ENCODE measurements at regions not wholly inside any gene's neighbourhood (a gene's known extent, or its start where the extent isn't known, plus 50 kb on each side); places are given as distances from the start of the nearest gene placed in this dataset.

- 87 to 88% methylated on average over 7 of the region's 7 CpGs for WGBS, 2 donors
- no peak for DNase-seq
- intact Hi-C loops (cut with DNase I; ENCODE audit: low total_unique reads), result no loop called here
- Histone ChIP-seq H3K4me3 (no peak overlapping the region), H3K4me1 (no peaks in the 10 kb centered on the region), H3K9me3 (no peaks in the 10 kb centered on the region), H3K27ac (no peak overlapping the region), H3K36me3 (ENCODE audit: low read depth, missing control alignments) (no peaks in the 10 kb centered on the region), H3K27me3 (no peaks in the 10 kb centered on the region)
- no peak for TF ChIP-seq POLR2A (IDR thresholded peaks at IDR 0.05)
- TF ChIP-seq, protein P1, sequence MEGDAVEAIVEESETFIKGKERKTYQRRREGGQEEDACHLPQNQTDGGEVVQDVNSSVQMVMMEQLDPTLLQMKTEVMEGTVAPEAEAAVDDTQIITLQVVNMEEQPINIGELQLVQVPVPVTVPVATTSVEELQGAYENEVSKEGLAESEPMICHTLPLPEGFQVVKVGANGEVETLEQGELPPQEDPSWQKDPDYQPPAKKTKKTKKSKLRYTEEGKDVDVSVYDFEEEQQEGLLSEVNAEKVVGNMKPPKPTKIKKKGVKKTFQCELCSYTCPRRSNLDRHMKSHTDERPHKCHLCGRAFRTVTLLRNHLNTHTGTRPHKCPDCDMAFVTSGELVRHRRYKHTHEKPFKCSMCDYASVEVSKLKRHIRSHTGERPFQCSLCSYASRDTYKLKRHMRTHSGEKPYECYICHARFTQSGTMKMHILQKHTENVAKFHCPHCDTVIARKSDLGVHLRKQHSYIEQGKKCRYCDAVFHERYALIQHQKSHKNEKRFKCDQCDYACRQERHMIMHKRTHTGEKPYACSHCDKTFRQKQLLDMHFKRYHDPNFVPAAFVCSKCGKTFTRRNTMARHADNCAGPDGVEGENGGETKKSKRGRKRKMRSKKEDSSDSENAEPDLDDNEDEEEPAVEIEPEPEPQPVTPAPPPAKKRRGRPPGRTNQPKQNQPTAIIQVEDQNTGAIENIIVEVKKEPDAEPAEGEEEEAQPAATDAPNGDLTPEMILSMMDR (IDR thresholded peaks at IDR 0.05), result no peak
Observed at GRCh38 chr4:26124753-26125321, 196.0 kb upstream of the RBPJ start.

- H3K9me3 ChIP-seq, result no peaks in the 10 kb centered on the region
- H3K27ac ChIP-seq, result no peak overlapping the region
- DNase-seq, result no peak
- 86 to 93% methylated on average over 5 of the region's 5 CpGs for WGBS, 2 donors
- H3K36me3 ChIP-seq (ENCODE audit: low read depth, missing control alignments), result no peaks in the 10 kb centered on the region
- no peaks in the 10 kb centered on the region for H3K27me3 ChIP-seq
- no peak overlapping the region for H3K4me3 ChIP-seq
- H3K4me1 ChIP-seq, result no peaks in the 10 kb centered on the region
- TF ChIP-seq POLR2A (IDR thresholded peaks at IDR 0.05), result no peak
- TF ChIP-seq, protein P1 (IDR thresholded peaks at IDR 0.05), result no peak
- intact Hi-C loops (cut with DNase I; ENCODE audit: low total_unique reads), result no loop called here
Observed at GRCh38 chr4:26126143-26126718, 194.6 kb upstream of the RBPJ start.

- WGBS, 2 donors, result 88 to 93% methylated on average over 4 of the region's 4 CpGs
- no peak for DNase-seq
Observed at GRCh38 chr4:26126994-26127393, 193.8 kb upstream of the RBPJ start.

GRCh38 chr4:26127851-26128337, 192.9 kb upstream of the RBPJ start:
- intact Hi-C loops (cut with DNase I; ENCODE audit: low total_unique reads), result no loop called here
- no peak for TF ChIP-seq POLR2A (IDR thresholded peaks at IDR 0.05)
- TF ChIP-seq, protein P1 (IDR thresholded peaks at IDR 0.05), result no peak
- Histone ChIP-seq H3K27me3 (no peaks in the 10 kb centered on the region), H3K4me1 (no peaks in the 10 kb centered on the region), H3K36me3 (ENCODE audit: low read depth, missing control alignments) (no peaks in the 10 kb centered on the region), H3K9me3 (no peaks in the 10 kb centered on the region), H3K4me3 (no peak overlapping the region), H3K27ac (no peak overlapping the region)
- no peak for DNase-seq

More at GRCh38 chr4:26126994-26127393, 193.8 kb upstream of the RBPJ start:
- Histone ChIP-seq H3K4me3 (no peak overlapping the region), H3K36me3 (ENCODE audit: low read depth, missing control alignments) (no peaks in the 10 kb centered on the region), H3K9me3 (no peaks in the 10 kb centered on the region), H3K27ac (no peak overlapping the region), H3K4me1 (no peaks in the 10 kb centered on the region), H3K27me3 (no peaks in the 10 kb centered on the region)
- intact Hi-C loops (cut with DNase I; ENCODE audit: low total_unique reads), result no loop called here
- no peak for TF ChIP-seq POLR2A (IDR thresholded peaks at IDR 0.05)
- TF ChIP-seq, protein P1 (IDR thresholded peaks at IDR 0.05), result no peak

DNA sequence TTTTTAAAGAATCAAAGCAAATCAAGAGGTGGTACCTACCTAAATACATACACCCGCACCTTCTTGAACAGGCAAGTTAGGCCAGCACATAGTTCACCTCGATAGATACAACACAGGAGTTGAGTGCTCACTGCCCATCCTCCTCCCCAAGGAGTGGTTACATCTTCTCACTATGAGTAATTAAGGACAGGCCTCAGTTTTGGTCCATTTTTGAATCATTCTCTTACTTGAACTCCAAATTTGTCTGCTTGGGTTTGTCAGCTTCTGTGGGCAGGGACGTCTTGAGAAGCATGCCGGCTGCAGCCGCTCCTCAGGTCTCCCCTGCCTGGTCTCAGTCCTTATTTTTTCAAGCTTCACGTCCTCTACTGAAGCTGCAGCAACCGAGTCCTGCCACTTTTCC, 190.6 kb upstream of the RBPJ start:
- Histone ChIP-seq H3K4me3 (no peak overlapping the region), H3K36me3 (ENCODE audit: low read depth, missing control alignments) (no peaks in the 10 kb centered on the region), H3K9me3 (no peaks in the 10 kb centered on the region), H3K4me1 (no peaks in the 10 kb centered on the region), H3K27me3 (no peaks in the 10 kb centered on the region), H3K27ac (no peak overlapping the region)
- TF ChIP-seq, protein P1 (IDR thresholded peaks at IDR 0.05), result no peak
- no peak for TF ChIP-seq POLR2A (IDR thresholded peaks at IDR 0.05)
- DNase-seq, result no peak
- intact Hi-C loops (cut with DNase I; ENCODE audit: low total_unique reads), result no loop called here
- 92% methylated on average over 7 of the region's 7 CpGs for WGBS, 2 donors

Data from testis (tissue), 2 donors.